Endothelial cell of umbilical vein (primary cell): ENCODE measurements at regions not wholly inside any gene's neighbourhood (a gene's known extent, or its start where the extent isn't known, plus 50 kb on each side); places are given as distances from the start of the nearest gene placed in this dataset.

Experiments used
- BruUV-seq: library from RNA; stranded (reverse); fragments of 400-500 nt; replicated peaks from 2 replicates; lab custom pipeline; 2021; lab: Mats Ljungman, UMichigan
- CTCF ChIA-PET: fragments of 300-600, 350-600 bp; sonication (Branson Sonifier 250); formaldehyde crosslinking; loops from one replicate; lab custom pipeline; 2021; ENCODE audit warnings: antibody characterized with exemption, inconsistent platforms; lab: Charles Lee
- POLR2A ChIA-PET: fragments of 300-600, 350-600 bp; sonication (Branson Sonifier 250); formaldehyde crosslinking; loops from one replicate; lab custom pipeline; 2021; ENCODE audit warnings: antibody characterized with exemption, inconsistent platforms; lab: Charles Lee
- DNase-seq: peaks from one replicate; pipeline ENCODE4 v3.0.0-alpha.2; 2011; ENCODE audit warnings: low read depth, low spot score
- FAIRE-seq: peaks from 2 replicates; lab custom pipeline; 2011; peaks lifted over from hg19 to GRCh38; lab: Jason Lieb, UNC
- H2AFZ ChIP-seq: 2 replicates; pipeline ENCODE4 v1.6.0; 2012; ENCODE audit warnings: low read depth, low read length, control low read depth, inconsistent platforms
- H3K27ac ChIP-seq: 2 replicates; pipeline ENCODE4 v1.5.1; 2011; ENCODE audit warnings: low read depth, mild to moderate bottlenecking, control low read depth, low read length, moderate library complexity; ENCODE audit not compliant: insufficient read depth
- H3K27me3 ChIP-seq, 2 experiments: 2 replicates each; pipeline versions ENCODE4 v1.6.0 to v1.6.1; 2011; ENCODE audit warnings: low read length in 2 of 2, mixed read lengths in 1 of 2; ENCODE audit not compliant: control insufficient read depth in 2 of 2, insufficient read depth in 2 of 2
- H3K36me3 ChIP-seq, 2 experiments: 2 replicates in 1 of 2; 3 replicates in 1 of 2; pipeline ENCODE4 v1.5.1; 2011; ENCODE audit warnings: low read length in 2 of 2, mild to moderate bottlenecking in 1 of 2, moderate library complexity in 1 of 2; ENCODE audit not compliant: control insufficient read depth in 2 of 2, insufficient read depth in 2 of 2; ENCODE audit errors: extremely low read depth in 1 of 2
- H3K4me1 ChIP-seq: 3 replicates; pipeline ENCODE4 v1.5.1; 2011; ENCODE audit warnings: mild to moderate bottlenecking, low read length; ENCODE audit not compliant: control insufficient read depth, insufficient read depth; ENCODE audit errors: extremely low read depth
- H3K4me2 ChIP-seq: 2 replicates; pipeline ENCODE4 v1.6.1; 2011; ENCODE audit warnings: low read length, control low read depth, mixed read lengths; ENCODE audit not compliant: insufficient read depth
- H3K4me3 ChIP-seq, 3 experiments: fragments of 200-600 bp in 1 of 3; sonication (generic), shearing (Covaris generic) in 1 of 3; replicated peaks in 1 of 3; 2 replicates each; pipeline ENCODE4 v1.5.1; 2011 to 2016; ENCODE audit warnings: control low read depth in 3 of 3, low read length in 3 of 3, mild to moderate bottlenecking in 2 of 3, inconsistent platforms in 1 of 3, low read depth in 1 of 3, moderate library complexity in 1 of 3; ENCODE audit not compliant: insufficient read depth in 1 of 3
- H3K79me2 ChIP-seq: 2 replicates; pipeline ENCODE4 v1.6.0; 2012; ENCODE audit warnings: low read length, inconsistent platforms; ENCODE audit not compliant: control insufficient read depth, insufficient read depth
- H3K9ac ChIP-seq: replicated peaks from 2 replicates; pipeline ENCODE3; 2011; ENCODE audit warnings: low read length, control low read depth; ENCODE audit not compliant: insufficient read depth; ENCODE audit errors: extremely low read depth
- H3K9me1 ChIP-seq: replicated peaks from 3 replicates; pipeline ENCODE4 v1.6.0; 2011; ENCODE audit warnings: mild to moderate bottlenecking, low read length; ENCODE audit not compliant: control insufficient read depth, insufficient read depth; ENCODE audit errors: extremely low read depth
- H3K9me3 ChIP-seq: replicated peaks from 2 replicates; pipeline ENCODE4 v1.5.1; 2012; ENCODE audit warnings: low read length, inconsistent platforms; ENCODE audit not compliant: control insufficient read depth, insufficient read depth
- H4K20me1 ChIP-seq: replicated peaks from 2 replicates; pipeline ENCODE3; 2011; ENCODE audit warnings: mild to moderate bottlenecking, low read length; ENCODE audit not compliant: control insufficient read depth, insufficient read depth; ENCODE audit errors: extremely low read depth
- EZH2 ChIP-seq: IDR thresholded peaks from 2 replicates; pipeline ENCODE4 v1.6.1; 2012; ENCODE audit warnings: borderline replicate concordance, low read depth, mild to moderate bottlenecking, moderate library complexity, low read length, inconsistent platforms; ENCODE audit not compliant: severe bottlenecking
- FOS ChIP-seq: IDR thresholded peaks from 2 replicates; pipeline ENCODE4 v1.6.1; 2011; ENCODE audit warnings: mild to moderate bottlenecking, low read length, moderate library complexity, borderline replicate concordance; ENCODE audit not compliant: insufficient read depth
- GATA2 ChIP-seq: IDR thresholded peaks from 2 replicates; pipeline ENCODE4 v1.7.0; 2011; ENCODE audit warnings: low read depth, mild to moderate bottlenecking, moderate library complexity, mixed read lengths, low read length; ENCODE audit not compliant: insufficient read length, insufficient read depth
- JUN ChIP-seq: IDR thresholded peaks from 2 replicates; pipeline ENCODE4 v1.6.1; 2011; ENCODE audit warnings: borderline replicate concordance, low read depth; ENCODE audit not compliant: insufficient read length, insufficient read depth
- MYC ChIP-seq: IDR thresholded peaks from one replicate; pipeline ENCODE4 v1.6.1; 2011; ENCODE audit warnings: mild to moderate bottlenecking, low read depth, low read length
- POLR2A ChIP-seq: IDR thresholded peaks from 2 replicates; pipeline ENCODE4 v1.6.1; 2012; ENCODE audit warnings: low read depth, mild to moderate bottlenecking, control low read depth, low read length
- POLR2AphosphoS5 ChIP-seq: IDR thresholded peaks from 2 replicates; pipeline ENCODE4 v1.6.1; 2012; ENCODE audit warnings: low read depth, mild to moderate bottlenecking, control low read depth, low read length, moderate library complexity; ENCODE audit not compliant: insufficient read depth
- dilution Hi-C: fragments of 300-500 bp; cut with MboI; formaldehyde crosslinking; loops from one replicate; pipeline ENCODE4 v1.15.0; 2019; ENCODE audit warnings: low sequenced_read_pairs; ENCODE audit not compliant: extremely low pct_ligation_motif_present
- intact Hi-C: fragments of 100-400 bp; cut with micrococcal nuclease; formaldehyde crosslinking; loops from one replicate; pipeline ENCODE4 v1.10.0; 2022
- TF ChIP-seq, protein P1 (sequence below): IDR thresholded peaks from 2 replicates; pipeline ENCODE4 v1.6.1; 2011; ENCODE audit not compliant: insufficient read depth, insufficient read length
- TF ChIP-seq, protein P2 (sequence below), 2 donors: IDR thresholded peaks; 1 replicate in 1 of 2; 2 replicates in 1 of 2; pipeline ENCODE4 v1.5.1; 2011; ENCODE audit warnings: low read length in 2 of 2, mild to moderate bottlenecking in 2 of 2, moderate library complexity in 2 of 2, control low read depth in 1 of 2, inconsistent platforms in 1 of 2, low read depth in 1 of 2; ENCODE audit not compliant: insufficient read depth in 1 of 2; ENCODE audit errors: extremely low read depth in 1 of 2

DNA sequence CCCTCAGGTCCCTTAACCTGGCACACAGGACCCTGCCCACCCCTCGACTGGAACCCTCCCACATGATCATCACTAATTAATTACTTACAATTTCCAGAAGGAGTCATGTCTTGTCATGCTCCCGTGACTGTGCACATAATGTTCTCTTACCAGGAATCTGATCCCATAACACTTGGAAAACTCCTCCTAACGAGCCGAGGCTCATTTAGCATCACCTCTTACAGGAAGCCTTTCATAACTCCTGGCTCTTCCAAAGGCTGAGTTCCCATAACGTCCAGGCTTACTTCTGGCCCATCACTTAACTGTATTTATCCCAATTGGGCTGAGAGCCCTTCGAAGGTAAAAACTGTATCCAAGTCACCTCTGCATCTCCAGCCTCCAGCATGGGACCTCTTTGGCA, 147.9 kb upstream of the JUN start:
- H3K79me2 ChIP-seq, result no peaks in the 10 kb centered on the region
- H2AFZ ChIP-seq, result no peak overlapping the region
- FAIRE-seq, result no peak
- H3K4me3 ChIP-seq, result no peak overlapping the region
- POLR2A ChIA-PET, result no interaction called here
- no peak overlapping the region for H3K9ac ChIP-seq
- H3K9me1 ChIP-seq, result no peaks in the 10 kb centered on the region
- CTCF ChIA-PET, result interaction anchor here (1.7 kb wide), 1 partner anchor 11 kb away, joined by 4 read pairs; no protein-coding TSS in a partner anchor
- no TSS peak for BruUV-seq
- no peaks in the 10 kb centered on the region for H3K9me3 ChIP-seq
- no peak overlapping the region for H3K27ac ChIP-seq
- intact Hi-C loops (no loop called here), dilution Hi-C loops (no loop called here)
- no peak for DNase-seq
- H3K4me1 ChIP-seq, result peaks cover 2% of the 10 kb centered on the region
- no peaks in the 10 kb centered on the region for H4K20me1 ChIP-seq
- H3K27me3 ChIP-seq, result no peaks in the 10 kb centered on the region
- no peak overlapping the region for H3K4me2 ChIP-seq
- no peaks in the 10 kb centered on the region for H3K36me3 ChIP-seq
- TF ChIP-seq POLR2A, result no peak
- TF ChIP-seq MYC, result no peak
- no peak for TF ChIP-seq GATA2
- no peak for TF ChIP-seq JUN
- no peak for TF ChIP-seq EZH2
- TF ChIP-seq, protein P1, sequence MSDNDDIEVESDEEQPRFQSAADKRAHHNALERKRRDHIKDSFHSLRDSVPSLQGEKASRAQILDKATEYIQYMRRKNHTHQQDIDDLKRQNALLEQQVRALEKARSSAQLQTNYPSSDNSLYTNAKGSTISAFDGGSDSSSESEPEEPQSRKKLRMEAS, result no peak
- TF ChIP-seq, protein P2, sequence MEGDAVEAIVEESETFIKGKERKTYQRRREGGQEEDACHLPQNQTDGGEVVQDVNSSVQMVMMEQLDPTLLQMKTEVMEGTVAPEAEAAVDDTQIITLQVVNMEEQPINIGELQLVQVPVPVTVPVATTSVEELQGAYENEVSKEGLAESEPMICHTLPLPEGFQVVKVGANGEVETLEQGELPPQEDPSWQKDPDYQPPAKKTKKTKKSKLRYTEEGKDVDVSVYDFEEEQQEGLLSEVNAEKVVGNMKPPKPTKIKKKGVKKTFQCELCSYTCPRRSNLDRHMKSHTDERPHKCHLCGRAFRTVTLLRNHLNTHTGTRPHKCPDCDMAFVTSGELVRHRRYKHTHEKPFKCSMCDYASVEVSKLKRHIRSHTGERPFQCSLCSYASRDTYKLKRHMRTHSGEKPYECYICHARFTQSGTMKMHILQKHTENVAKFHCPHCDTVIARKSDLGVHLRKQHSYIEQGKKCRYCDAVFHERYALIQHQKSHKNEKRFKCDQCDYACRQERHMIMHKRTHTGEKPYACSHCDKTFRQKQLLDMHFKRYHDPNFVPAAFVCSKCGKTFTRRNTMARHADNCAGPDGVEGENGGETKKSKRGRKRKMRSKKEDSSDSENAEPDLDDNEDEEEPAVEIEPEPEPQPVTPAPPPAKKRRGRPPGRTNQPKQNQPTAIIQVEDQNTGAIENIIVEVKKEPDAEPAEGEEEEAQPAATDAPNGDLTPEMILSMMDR (IDR thresholded peaks at IDR 0.05; ENCODE audit: extremely low read depth in 1 of 2, insufficient read depth in 1 of 2, low read depth in 1 of 2, low read length in 2 of 2), result no peak
- no peak for TF ChIP-seq POLR2AphosphoS5
- no peak for TF ChIP-seq FOS
